GM21786 (cell line): ENCODE measurements at regions not wholly inside any gene's neighbourhood (a gene's known extent, or its start where the extent isn't known, plus 50 kb on each side); places are given as distances from the start of the nearest gene placed in this dataset.
"Not testable (repeated sequence)": the region's sequence is repeated elsewhere in the genome, so short reads cannot be mapped to it uniquely, and the experiment has no call there.

Experiments
- ATAC-seq: cut with Tn5 transposase; IDR thresholded peaks from one replicate; pipeline ENCODE4 v1.9.1; 2021; ENCODE audit not compliant: unreplicated experiment

DNA sequence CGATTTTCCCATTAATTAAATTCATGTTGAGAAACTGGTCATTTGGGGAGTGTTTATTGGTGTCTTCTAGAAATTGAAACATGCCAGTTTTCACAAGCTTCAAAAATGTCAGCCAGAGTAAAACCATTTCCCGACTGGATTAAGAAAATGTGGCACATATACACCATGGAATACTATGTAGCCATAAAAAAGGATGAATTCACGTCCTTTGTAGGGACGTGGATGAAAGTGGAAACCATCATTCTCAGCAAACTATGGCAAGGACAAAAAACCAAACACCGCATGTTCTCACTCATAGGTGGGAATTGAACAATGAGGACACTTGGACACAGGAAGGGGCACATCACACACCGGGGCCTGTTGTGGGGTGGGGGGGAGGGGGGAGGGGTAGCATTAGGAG lies 162.1 kb upstream of the FGF13 start:
- ATAC-seq, result not testable (repeated sequence)

DNA sequence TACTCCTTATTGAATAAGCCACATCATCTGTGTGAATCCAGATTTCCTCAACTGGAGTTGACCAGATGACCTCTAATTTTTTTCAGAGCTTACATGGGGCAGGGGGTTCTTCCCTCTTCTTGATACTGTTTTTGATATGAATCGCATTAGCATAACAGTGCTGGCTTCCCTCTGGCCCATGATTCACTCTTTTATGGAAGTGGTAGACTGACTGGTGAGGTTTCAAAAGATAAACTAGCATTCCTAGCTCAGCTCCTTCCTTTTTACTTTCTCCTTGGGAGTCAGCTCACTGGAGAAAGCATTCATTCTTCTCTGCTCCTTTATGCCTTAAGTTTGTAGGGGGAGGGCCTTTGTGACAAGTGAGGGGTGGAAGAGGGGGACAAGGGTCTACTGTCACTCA lies 161.0 kb upstream of the FGF13 start:
- ATAC-seq, result no peak

DNA sequence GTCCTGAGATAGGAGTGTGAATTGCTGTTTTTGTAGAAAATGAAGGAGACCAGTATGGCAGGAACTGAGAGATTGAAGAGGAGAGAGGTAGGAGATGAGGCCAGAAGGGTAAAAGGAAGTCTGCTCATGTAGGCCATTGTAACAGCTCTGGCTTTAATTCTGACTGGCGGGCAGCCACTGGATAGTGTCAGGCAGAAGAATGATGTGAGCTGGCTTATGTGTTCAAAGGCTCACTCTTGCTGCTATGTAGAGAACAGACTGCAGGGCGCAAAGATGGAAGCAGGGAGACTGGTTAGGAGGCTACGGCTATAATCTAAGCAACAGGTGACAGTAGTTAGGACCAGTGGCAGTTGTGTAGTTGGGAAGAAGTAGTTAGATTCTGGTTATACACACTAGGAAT lies 160.2 kb upstream of the FGF13 start:
- ATAC-seq, result no peak

GRCh38 chrX:138866643-138867042 lies 155.1 kb upstream of the FGF13 start:
- no peak for ATAC-seq

DNA sequence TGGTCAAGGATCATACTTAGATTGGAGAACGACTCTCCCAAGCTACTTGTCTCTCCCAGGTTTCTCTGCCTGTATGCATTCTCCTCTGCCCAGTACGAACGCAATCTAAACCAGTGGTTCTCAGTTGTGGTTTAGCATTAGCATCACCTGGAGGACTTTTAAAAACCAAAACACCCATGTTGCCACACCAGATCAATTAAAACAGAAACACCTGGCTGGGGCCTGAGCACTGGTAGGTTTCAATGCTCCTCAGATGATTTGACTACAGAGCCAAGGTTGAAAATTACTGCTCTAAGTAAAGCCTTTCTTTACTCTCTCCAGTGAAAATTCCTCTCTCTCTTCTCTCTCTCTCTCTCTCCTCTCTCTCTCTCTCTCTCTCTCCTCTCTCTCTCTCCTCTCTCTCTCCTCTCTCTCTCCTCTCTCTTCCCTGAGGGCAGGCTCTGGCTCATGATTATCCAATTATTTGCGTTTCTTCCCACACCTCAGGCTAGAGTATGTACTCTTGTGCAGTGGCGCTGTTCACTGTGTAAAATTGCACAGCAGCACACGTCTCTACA lies 153.7 kb upstream of the FGF13 start:
- no peak for ATAC-seq

DNA sequence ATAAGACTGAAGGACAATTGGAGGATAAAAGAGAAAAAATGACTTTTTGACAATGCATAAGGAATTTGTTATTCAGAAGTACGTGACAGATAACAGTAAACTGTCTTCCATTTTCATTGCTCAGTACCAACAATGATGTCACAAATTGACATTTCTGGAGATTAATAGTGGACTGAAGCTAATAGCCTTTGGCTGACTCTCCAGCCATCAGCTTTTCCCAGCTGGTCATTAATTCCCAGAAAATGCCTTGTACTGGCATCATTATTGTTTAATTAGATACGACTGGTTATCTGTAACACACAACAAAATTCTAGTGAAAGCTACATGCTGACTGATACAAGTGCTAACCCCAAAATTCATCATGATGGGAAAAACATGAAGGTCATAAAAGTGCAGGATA lies 147.9 kb upstream of the FGF13 start:
- ATAC-seq, result no peak

DNA sequence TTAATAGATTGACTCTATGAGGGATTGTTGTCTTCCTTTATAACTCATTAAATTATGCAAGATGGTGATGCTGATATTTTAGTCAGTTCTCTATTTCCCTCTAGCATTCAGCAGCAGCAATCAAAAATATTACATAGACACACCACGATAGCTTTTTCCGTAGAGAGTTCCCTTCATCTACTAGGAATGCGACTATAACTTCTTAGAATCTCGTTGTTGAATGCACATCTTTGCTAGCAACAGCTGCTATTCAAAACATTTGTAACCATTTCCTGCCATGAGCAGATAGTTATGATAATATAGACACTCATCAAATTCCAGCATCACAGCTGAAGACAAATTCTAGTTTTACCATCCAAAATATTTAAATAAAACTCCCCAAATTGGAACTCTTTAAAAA lies 147.4 kb upstream of the FGF13 start:
- no peak for ATAC-seq

- ATAC-seq, result no peak
Measured at GRCh38 chrX:138858438-138858837, 146.9 kb upstream of the FGF13 start.

GRCh38 chrX:138856881-138857604 lies 145.5 kb upstream of the FGF13 start:
- ATAC-seq, result no peak

DNA sequence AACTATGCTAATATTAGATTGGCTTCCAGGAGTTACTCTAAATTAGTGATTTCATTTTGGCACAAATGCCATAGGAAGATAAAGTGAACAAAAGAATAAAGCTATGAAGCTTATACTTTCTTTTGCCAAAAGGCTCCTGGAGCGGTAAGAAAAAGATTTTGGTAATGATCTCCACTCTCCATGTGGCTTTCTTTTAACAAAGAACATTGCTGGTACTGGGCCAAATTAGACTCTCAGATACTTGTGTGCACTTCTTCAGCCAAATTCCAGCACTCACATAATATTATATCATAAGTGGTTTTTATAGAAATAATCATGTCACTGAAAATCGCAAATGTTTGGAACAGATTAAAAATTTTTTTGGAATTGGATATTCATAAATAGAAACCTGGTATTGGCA lies 142.4 kb upstream of the FGF13 start:
- ATAC-seq, result no peak

GRCh38 chrX:138849521-138849920 lies 138.0 kb upstream of the FGF13 start:
- ATAC-seq, result no peak

DNA sequence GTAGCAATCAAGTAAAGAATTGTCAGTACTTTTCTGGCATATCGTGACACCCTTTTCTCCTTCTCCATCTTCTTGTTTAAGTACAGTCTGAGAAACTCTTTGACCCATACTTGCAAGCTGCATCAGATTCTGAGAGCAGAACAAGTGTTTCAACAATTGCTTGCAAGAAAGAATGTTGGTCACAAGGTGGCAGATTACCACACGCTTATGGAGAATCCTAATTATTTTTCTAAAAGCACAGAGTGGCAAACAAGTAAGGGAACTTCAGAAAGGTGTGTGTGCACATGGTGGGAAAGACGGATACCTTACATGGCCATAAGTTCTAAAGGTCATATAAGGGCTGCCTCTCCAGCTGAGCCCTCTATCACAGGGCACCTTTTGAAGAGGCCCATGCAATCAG lies 136.4 kb upstream of the FGF13 start:
- ATAC-seq, result no peak

- ATAC-seq, result no peak
Measured at GRCh38 chrX:138845786-138846185, 134.3 kb upstream of the FGF13 start.

DNA sequence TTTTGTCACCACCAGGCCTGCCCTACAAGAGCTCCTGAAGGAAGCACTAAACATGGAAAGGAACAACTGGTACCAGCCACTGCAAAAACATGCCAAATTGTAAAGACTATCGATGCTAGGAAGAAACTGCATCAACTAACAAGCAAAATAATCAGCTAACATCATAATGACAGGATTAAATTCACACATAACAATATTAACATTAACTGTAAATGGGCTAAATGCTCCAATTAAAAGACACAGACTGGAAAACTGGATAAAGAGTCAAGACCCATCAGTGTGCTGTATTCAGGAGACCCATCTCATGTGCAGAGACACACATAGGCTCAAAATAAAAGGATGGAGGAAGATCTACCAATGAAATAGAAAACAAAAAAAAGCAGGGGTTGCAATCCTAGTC lies 95.9 kb upstream of the FGF13 start:
- not testable (repeated sequence) for ATAC-seq

GRCh38 chrX:138794246-138794645 lies 82.7 kb upstream of the FGF13 start:
- ATAC-seq, result no peak

GRCh38 chrX:138791551-138791950 lies 80.0 kb upstream of the FGF13 start:
- ATAC-seq, result no peak

DNA sequence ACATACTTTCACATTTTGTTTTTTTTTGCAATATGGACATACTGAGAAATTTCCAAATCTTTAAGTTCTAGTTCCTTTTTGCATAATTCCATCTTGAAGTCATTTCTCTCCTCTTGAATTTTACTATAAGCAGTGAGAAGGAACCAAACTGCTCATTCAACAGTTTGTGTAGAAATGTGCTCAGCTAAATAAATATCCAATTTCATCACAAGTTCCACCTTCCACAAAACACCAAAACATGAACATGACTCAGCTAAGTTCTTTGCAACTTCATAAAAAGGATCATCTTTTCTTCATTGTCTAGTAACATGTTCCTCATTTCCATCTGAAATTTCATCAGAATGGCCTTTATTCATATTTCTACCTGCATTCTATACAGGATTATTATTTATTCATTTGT lies 77.3 kb upstream of the FGF13 start:
- no peak for ATAC-seq

GRCh38 chrX:138778576-138778909 lies 67.0 kb upstream of the FGF13 start:
- ATAC-seq, result not testable (repeated sequence)

- ATAC-seq, result not testable (repeated sequence)
Measured at GRCh38 chrX:138777908-138778575, 66.5 kb upstream of the FGF13 start.

GRCh38 chrX:138777230-138777629 lies 65.7 kb upstream of the FGF13 start:
- no peak for ATAC-seq

DNA sequence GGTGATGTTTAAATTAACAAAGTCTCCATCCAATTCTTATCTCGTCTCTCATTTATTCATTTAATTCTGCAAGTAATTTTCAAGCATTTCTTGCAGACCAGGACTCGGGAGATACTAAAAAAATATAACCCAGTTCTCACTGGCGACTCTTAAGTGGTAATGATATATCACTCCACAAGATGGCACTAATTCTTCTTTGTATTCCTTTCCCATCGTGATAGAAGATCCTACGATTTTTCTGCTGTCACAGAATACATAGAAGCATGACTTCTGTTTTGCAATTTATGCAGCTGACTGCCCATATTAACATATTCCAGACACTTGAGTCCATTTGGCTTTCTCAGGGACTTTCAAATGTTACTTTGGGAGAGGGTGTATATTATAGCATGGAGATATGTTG lies 64.0 kb upstream of the FGF13 start:
- peak; percentile 55 for ATAC-seq

DNA sequence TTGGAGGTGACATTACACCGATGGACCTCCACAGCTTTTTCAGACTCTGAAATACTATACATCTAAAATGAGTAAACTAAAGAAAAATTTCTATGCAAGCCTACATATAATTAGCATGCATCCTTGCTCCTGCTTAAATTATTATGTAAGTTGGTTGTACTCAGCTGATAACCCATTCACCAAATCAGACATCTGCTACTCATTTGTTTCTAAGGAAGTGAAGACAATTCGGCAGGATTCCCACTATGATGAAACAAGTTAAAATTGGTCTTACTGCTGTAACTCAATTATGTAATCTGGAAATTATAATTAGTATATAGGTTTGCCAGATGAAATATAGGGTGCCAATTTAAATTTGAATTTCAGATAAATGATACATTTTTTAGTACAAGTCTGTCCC lies 59.5 kb upstream of the FGF13 start:
- ATAC-seq, result no peak

- ATAC-seq, result no peak
Measured at GRCh38 chrX:138769918-138770317, 58.4 kb upstream of the FGF13 start.
